ENCODE measurements at regions not wholly inside any gene's neighbourhood (a gene's known extent, or its start where the extent isn't known, plus 50 kb on each side); places are given as distances from the start of the nearest gene placed in this dataset.

DNA sequence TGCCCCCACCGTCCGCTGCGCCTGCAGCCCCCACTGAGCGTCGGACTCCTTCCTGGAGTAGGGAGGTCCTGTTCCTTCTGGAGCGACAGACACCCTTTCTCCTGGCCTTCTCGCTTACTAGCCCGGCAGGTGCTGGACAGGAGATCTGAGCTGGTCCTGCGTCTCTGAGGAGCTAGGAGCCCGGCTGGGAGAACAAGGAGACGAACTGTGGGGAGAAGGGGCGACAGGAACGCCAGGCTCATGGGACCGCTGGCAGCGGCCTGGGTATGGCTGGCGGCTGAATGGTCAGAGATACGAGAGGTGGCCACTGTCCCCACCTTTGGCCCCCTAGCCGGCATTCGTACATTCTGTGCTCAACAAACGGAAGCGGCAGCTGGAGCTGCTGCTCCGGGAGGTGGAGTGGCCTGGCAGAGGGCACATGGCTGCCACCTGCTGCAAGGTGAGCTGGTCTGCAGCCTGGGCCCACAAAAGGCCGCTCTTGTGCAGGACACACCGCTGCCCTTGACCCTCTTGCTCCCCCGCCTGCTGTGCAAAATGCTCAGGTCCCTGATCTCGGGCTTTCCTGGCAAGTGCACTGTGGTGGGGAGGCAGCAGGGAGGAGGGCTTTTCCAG, 2066.7 kb downstream of the TP53TG3F start:
- Histone ChIP-seq H3K36me3 (ENCODE audit: insufficient read depth) (no peaks in the 10 kb centered on the region), H4K20me1 (ENCODE audit: insufficient read depth) (no peaks in the 10 kb centered on the region), H3K9ac (no peak overlapping the region), H3K27me3 (ENCODE audit: insufficient read depth, low read depth) (no peaks in the 10 kb centered on the region), H2AFZ (ENCODE audit: low read depth) (no peak overlapping the region), H3K4me3 (IDR thresholded peaks at IDR 0.05; ENCODE audit: insufficient read depth, low read depth, low read length) (no peak overlapping the region), H3K79me2 (ENCODE audit: insufficient read depth, low read depth) (no peaks in the 10 kb centered on the region), H3K4me2 (no peak overlapping the region), H3K27ac (no peak overlapping the region), H3K4me1 (ENCODE audit: low read depth, poor library complexity, severe bottlenecking) (no peaks in the 10 kb centered on the region)
- TF ChIP-seq, protein P1, sequence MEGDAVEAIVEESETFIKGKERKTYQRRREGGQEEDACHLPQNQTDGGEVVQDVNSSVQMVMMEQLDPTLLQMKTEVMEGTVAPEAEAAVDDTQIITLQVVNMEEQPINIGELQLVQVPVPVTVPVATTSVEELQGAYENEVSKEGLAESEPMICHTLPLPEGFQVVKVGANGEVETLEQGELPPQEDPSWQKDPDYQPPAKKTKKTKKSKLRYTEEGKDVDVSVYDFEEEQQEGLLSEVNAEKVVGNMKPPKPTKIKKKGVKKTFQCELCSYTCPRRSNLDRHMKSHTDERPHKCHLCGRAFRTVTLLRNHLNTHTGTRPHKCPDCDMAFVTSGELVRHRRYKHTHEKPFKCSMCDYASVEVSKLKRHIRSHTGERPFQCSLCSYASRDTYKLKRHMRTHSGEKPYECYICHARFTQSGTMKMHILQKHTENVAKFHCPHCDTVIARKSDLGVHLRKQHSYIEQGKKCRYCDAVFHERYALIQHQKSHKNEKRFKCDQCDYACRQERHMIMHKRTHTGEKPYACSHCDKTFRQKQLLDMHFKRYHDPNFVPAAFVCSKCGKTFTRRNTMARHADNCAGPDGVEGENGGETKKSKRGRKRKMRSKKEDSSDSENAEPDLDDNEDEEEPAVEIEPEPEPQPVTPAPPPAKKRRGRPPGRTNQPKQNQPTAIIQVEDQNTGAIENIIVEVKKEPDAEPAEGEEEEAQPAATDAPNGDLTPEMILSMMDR (conservative IDR thresholded peaks at IDR 0.05; ENCODE audit: low read depth, low read length): no peak

DNA sequence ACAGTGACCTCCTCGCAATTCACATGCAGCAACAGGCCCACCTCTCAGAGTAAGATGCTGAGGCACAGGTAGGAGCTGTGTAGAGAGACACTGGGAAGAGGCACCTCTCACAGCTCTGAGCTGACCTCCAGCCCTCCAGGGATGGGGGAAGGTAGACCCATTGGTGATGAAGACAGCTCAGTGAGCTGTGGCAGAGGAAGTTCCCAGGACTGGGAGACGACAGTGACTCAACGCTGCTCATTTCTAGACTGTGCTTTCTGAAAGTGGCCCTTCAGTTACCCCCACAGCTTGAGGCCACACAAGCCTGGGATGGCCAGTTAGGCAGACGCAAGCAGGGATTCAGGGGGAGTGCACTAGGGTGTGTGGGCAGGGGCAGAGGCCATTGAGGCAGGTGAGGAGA, 2073.2 kb downstream of the TP53TG3F start:
- H3K9ac ChIP-seq: no peak overlapping the region
- H3K27me3 ChIP-seq (ENCODE audit: insufficient read depth, low read depth): no peaks in the 10 kb centered on the region
- H3K4me3 ChIP-seq (IDR thresholded peaks at IDR 0.05; ENCODE audit: insufficient read depth, low read depth, low read length): no peak overlapping the region
- H2AFZ ChIP-seq (ENCODE audit: low read depth): no peak overlapping the region
- TF ChIP-seq, protein P1 (conservative IDR thresholded peaks at IDR 0.05; ENCODE audit: low read depth, low read length): no peak
- no peaks in the 10 kb centered on the region for H3K36me3 ChIP-seq (ENCODE audit: insufficient read depth)
- H3K4me1 ChIP-seq (ENCODE audit: low read depth, poor library complexity, severe bottlenecking): no peaks in the 10 kb centered on the region
- no peak overlapping the region for H3K4me2 ChIP-seq
- H3K79me2 ChIP-seq (ENCODE audit: insufficient read depth, low read depth): no peaks in the 10 kb centered on the region
- no peaks in the 10 kb centered on the region for H4K20me1 ChIP-seq (ENCODE audit: insufficient read depth)
- H3K27ac ChIP-seq: no peak overlapping the region

- Histone ChIP-seq H3K79me2 (ENCODE audit: insufficient read depth, low read depth) (no peaks in the 10 kb centered on the region), H3K27me3 (ENCODE audit: insufficient read depth, low read depth) (no peaks in the 10 kb centered on the region), H3K27ac (no peak overlapping the region), H3K9ac (no peak overlapping the region), H3K4me2 (no peak overlapping the region), H3K36me3 (ENCODE audit: insufficient read depth) (no peaks in the 10 kb centered on the region), H3K4me1 (ENCODE audit: low read depth, poor library complexity, severe bottlenecking) (no peaks in the 10 kb centered on the region), H3K4me3 (IDR thresholded peaks at IDR 0.05; ENCODE audit: insufficient read depth, low read depth, low read length) (no peak overlapping the region), H2AFZ (ENCODE audit: low read depth) (no peak overlapping the region), H4K20me1 (ENCODE audit: insufficient read depth) (no peaks in the 10 kb centered on the region)
- TF ChIP-seq, protein P1 (conservative IDR thresholded peaks at IDR 0.05; ENCODE audit: low read depth, low read length): no peak
Observed at GRCh38 chr16:35533683-35534082, 2074.3 kb downstream of the TP53TG3F start.

GRCh38 chr16:35543486-35543885, 2084.1 kb downstream of the TP53TG3F start:
- H4K20me1 ChIP-seq (ENCODE audit: insufficient read depth): no peaks in the 10 kb centered on the region
- H3K4me1 ChIP-seq (ENCODE audit: low read depth, poor library complexity, severe bottlenecking): no peaks in the 10 kb centered on the region
- no peak overlapping the region for H3K4me3 ChIP-seq (IDR thresholded peaks at IDR 0.05; ENCODE audit: insufficient read depth, low read depth, low read length)
- H3K79me2 ChIP-seq (ENCODE audit: insufficient read depth, low read depth): no peaks in the 10 kb centered on the region
- no peak overlapping the region for H3K9ac ChIP-seq
- H3K27me3 ChIP-seq (ENCODE audit: insufficient read depth, low read depth): no peaks in the 10 kb centered on the region
- H2AFZ ChIP-seq (ENCODE audit: low read depth): no peak overlapping the region
- TF ChIP-seq, protein P1 (conservative IDR thresholded peaks at IDR 0.05; ENCODE audit: low read depth, low read length): no peak
- no peak overlapping the region for H3K27ac ChIP-seq
- no peak overlapping the region for H3K4me2 ChIP-seq
- no peaks in the 10 kb centered on the region for H3K36me3 ChIP-seq (ENCODE audit: insufficient read depth)

Measured in KMS-11 (cell line).